CD14-positive monocyte (primary cell): ENCODE measurements at regions not wholly inside any gene's neighbourhood (a gene's known extent, or its start where the extent isn't known, plus 50 kb on each side); places are given as distances from the start of the nearest gene placed in this dataset.
A peak's percentile ranks its signal among the peaks of the same experiment; 100 is the strongest.

Experiments used
- DNase-seq, 3 donors: peaks; one replicate each; pipeline ENCODE4 v3.0.0-alpha.2; 2011 to 2022
- H2AFZ ChIP-seq: 2 replicates; pipeline ENCODE4 v1.6.0; 2012; ENCODE audit warnings: mild to moderate bottlenecking, low read depth, low read length, inconsistent platforms; ENCODE audit not compliant: insufficient read depth, poor library complexity, severe bottlenecking
- H3K27ac ChIP-seq, 2 donors: 1 replicate in 1 of 2; 2 replicates in 1 of 2; pipeline ENCODE4 v1.5.1; 2012 to 2013; ENCODE audit warnings: low read length in 2 of 2, control low read depth in 1 of 2, inconsistent platforms in 1 of 2, low read depth in 1 of 2, mild to moderate bottlenecking in 1 of 2
- H3K27me3 ChIP-seq, 2 donors: one replicate each; pipeline versions ENCODE4 v1.6.0 to v1.6.1; 2011 to 2013; ENCODE audit warnings: low read length in 2 of 2; ENCODE audit not compliant: control insufficient read depth in 2 of 2, insufficient read depth in 2 of 2
- H3K36me3 ChIP-seq, 2 donors: replicated peaks in 1 of 2; 1 replicate in 1 of 2; 2 replicates in 1 of 2; pipeline versions ENCODE4 v1.5.1 to v1.6.1; 2012 to 2013; ENCODE audit warnings: low read length in 2 of 2, control low read depth in 1 of 2, inconsistent platforms in 1 of 2, mild to moderate bottlenecking in 1 of 2; ENCODE audit not compliant: insufficient read depth in 2 of 2, control insufficient read depth in 1 of 2
- H3K4me1 ChIP-seq, 2 donors: 1 replicate in 1 of 2; 2 replicates in 1 of 2; pipeline versions ENCODE4 v1.5.1 to v1.6.1; 2012 to 2013; ENCODE audit warnings: low read length in 2 of 2, control low read depth in 1 of 2, inconsistent platforms in 1 of 2, mild to moderate bottlenecking in 1 of 2, moderate library complexity in 1 of 2; ENCODE audit not compliant: insufficient read depth in 2 of 2, control insufficient read depth in 1 of 2
- H3K4me2 ChIP-seq: replicated peaks from 2 replicates; pipeline ENCODE3; 2012; ENCODE audit warnings: low read length, moderate library complexity, mild to moderate bottlenecking; ENCODE audit not compliant: poor library complexity, severe bottlenecking; ENCODE audit errors: extremely low read depth
- H3K4me3 ChIP-seq, 3 experiments: fragments of 200-600 bp in 1 of 3; sonication (generic) in 1 of 3; replicated peaks in 1 of 3; 1 replicate in 2 of 3; 2 replicates in 1 of 3; pipeline ENCODE4 v1.5.1; 2011 to 2013; ENCODE audit warnings: low read length in 3 of 3, mild to moderate bottlenecking in 3 of 3, control low read depth in 2 of 3, low read depth in 2 of 3, inconsistent platforms in 1 of 3, moderate library complexity in 1 of 3
- H3K79me2 ChIP-seq: 2 replicates; pipeline ENCODE4 v1.6.0; 2012; ENCODE audit warnings: mild to moderate bottlenecking, control low read depth, inconsistent platforms, low read length, moderate library complexity; ENCODE audit not compliant: insufficient read depth
- H3K9ac ChIP-seq: 2 replicates; pipeline ENCODE4 v1.6.0; 2017; ENCODE audit warnings: low read length, mild to moderate bottlenecking; ENCODE audit not compliant: insufficient read depth, poor library complexity, severe bottlenecking
- H3K9me3 ChIP-seq, 2 donors: replicated peaks in 1 of 2; 1 replicate in 1 of 2; 2 replicates in 1 of 2; pipeline versions ENCODE4 v1.5.1 to v1.6.1; 2012 to 2013; ENCODE audit warnings: low read length in 2 of 2, control low read depth in 1 of 2; ENCODE audit not compliant: control insufficient read depth in 1 of 2, insufficient read depth in 1 of 2
- H4K20me1 ChIP-seq: 2 replicates; pipeline ENCODE4 v1.6.0; 2012; ENCODE audit warnings: mild to moderate bottlenecking, low read length, control low read depth, moderate library complexity; ENCODE audit not compliant: insufficient read depth
- H3K27ac Mint-ChIP-seq, 7 donors: one replicate each; pipeline ENCODE4 v1.8.0; 2020; ENCODE audit warnings: mild to moderate bottlenecking in 7 of 7, mixed read lengths in 7 of 7, moderate library complexity in 6 of 7, inconsistent platforms in 2 of 7
- H3K27me3 Mint-ChIP-seq, 3 donors: one replicate each; pipeline ENCODE4 v1.8.0; 2021 to 2022; ENCODE audit warnings: low read depth in 3 of 3, mild to moderate bottlenecking in 3 of 3, mixed read lengths in 3 of 3, moderate library complexity in 3 of 3, inconsistent platforms in 1 of 3
- H3K36me3 Mint-ChIP-seq, 2 donors: one replicate each; pipeline ENCODE4 v1.8.0; 2020; ENCODE audit warnings: mixed read lengths in 2 of 2, inconsistent platforms in 1 of 2, mild to moderate bottlenecking in 1 of 2
- H3K4me1 Mint-ChIP-seq: one replicate; pipeline ENCODE4 v1.8.0; 2020; ENCODE audit warnings: mild to moderate bottlenecking, mixed read lengths
- H3K4me3 Mint-ChIP-seq, 2 donors: one replicate each; pipeline ENCODE4 v1.8.0; 2020; ENCODE audit warnings: mild to moderate bottlenecking in 2 of 2, mixed read lengths in 2 of 2, moderate library complexity in 1 of 2
- H3K9me3 Mint-ChIP-seq, 7 donors: one replicate each; pipeline ENCODE4 v1.8.0; 2020 to 2022; ENCODE audit warnings: mixed read lengths in 7 of 7, mild to moderate bottlenecking in 6 of 7, moderate library complexity in 6 of 7, inconsistent platforms in 2 of 7
- CTCF ChIP-seq: fragments of 200-600 bp; IDR thresholded peaks from one replicate; pipeline ENCODE4 v1.8.0; 2022; ENCODE audit warnings: antibody characterized with exemption, mild to moderate bottlenecking
- WGBS: methylation state at CpG from one replicate; pipeline ENCODE4 v1.1.5; 2013; ENCODE audit warnings: missing lambda C conversion rate; ENCODE audit not compliant: insufficient coverage; 5-methylcytosine and 5-hydroxymethylcytosine counted together
- intact Hi-C, 2 donors: fragments of 100-400 bp; cut with micrococcal nuclease; formaldehyde crosslinking; loops; one replicate each; pipeline versions ENCODE4 v1.15.0 to v1.15.1; 2023

GRCh38 chr3:13176445-13176844, 103.2 kb upstream of the IQSEC1 start:
- Histone ChIP-seq H3K4me1 (no peaks in the 10 kb centered on the region), H3K9ac (no peak overlapping the region), H4K20me1 (no peaks in the 10 kb centered on the region), H2AFZ (no peak overlapping the region), H3K27ac (no peak overlapping the region), H3K79me2 (no peaks in the 10 kb centered on the region), H3K4me3 (no peak overlapping the region), H3K27me3 (no peaks in the 10 kb centered on the region), H3K36me3 (no peaks in the 10 kb centered on the region), H3K9me3 (peaks cover 20 to 29% of the 10 kb centered on the region in 2 donors), H3K4me2 (no peak overlapping the region)
- Mint-ChIP-seq H3K27me3 (peaks cover 3 to 7% (median 4%) of the 10 kb centered on the region in 3 donors), H3K9me3 (peaks cover 24 to 40% (median 37%) of the 10 kb centered on the region in 7 donors), H3K4me3 (no peak overlapping the region), H3K4me1 (no peaks in the 10 kb centered on the region), H3K27ac (no peak overlapping the region), H3K36me3 (peaks cover 0 to 1% of the 10 kb centered on the region in 2 donors)
- no peak for DNase-seq
- 100% methylated on average over 7 of the region's 10 CpGs for WGBS
- intact Hi-C loops: no loop called here
- TF ChIP-seq CTCF: no peak

GRCh38 chr3:13174803-13175135, 101.5 kb upstream of the IQSEC1 start:
- DNase-seq: no peak
- H3K27me3 ChIP-seq: no peaks in the 10 kb centered on the region
- H3K4me1 ChIP-seq: no peaks in the 10 kb centered on the region
- H3K4me3 Mint-ChIP-seq: no peak overlapping the region
- no peaks in the 10 kb centered on the region for H3K79me2 ChIP-seq
- H3K36me3 Mint-ChIP-seq: no peaks in the 10 kb centered on the region
- H3K9me3 Mint-ChIP-seq: peaks cover 9 to 26% (median 21%) of the 10 kb centered on the region in 7 donors
- H3K9me3 ChIP-seq: peaks cover 18 to 25% of the 10 kb centered on the region in 2 donors
- no peak overlapping the region for H3K4me3 ChIP-seq
- H3K27ac ChIP-seq: no peak overlapping the region
- no peak for TF ChIP-seq CTCF
- peaks cover 3 to 7% (median 4%) of the 10 kb centered on the region in 3 donors for H3K27me3 Mint-ChIP-seq
- intact Hi-C loops: no loop called here
- no peak overlapping the region for H3K9ac ChIP-seq
- no peak overlapping the region for H2AFZ ChIP-seq
- H3K4me2 ChIP-seq: no peak overlapping the region
- no peaks in the 10 kb centered on the region for H3K36me3 ChIP-seq
- no peaks in the 10 kb centered on the region for H3K4me1 Mint-ChIP-seq
- H3K27ac Mint-ChIP-seq: peak overlapping the region in 1 of 7 donors; percentile 60
- WGBS: 100% methylated on average over 6 of the region's 6 CpGs
- H4K20me1 ChIP-seq: no peaks in the 10 kb centered on the region
